ENCODE measurements at regions not wholly inside any gene's neighbourhood (a gene's known extent, or its start where the extent isn't known, plus 50 kb on each side); places are given as distances from the start of the nearest gene placed in this dataset.

DNA sequence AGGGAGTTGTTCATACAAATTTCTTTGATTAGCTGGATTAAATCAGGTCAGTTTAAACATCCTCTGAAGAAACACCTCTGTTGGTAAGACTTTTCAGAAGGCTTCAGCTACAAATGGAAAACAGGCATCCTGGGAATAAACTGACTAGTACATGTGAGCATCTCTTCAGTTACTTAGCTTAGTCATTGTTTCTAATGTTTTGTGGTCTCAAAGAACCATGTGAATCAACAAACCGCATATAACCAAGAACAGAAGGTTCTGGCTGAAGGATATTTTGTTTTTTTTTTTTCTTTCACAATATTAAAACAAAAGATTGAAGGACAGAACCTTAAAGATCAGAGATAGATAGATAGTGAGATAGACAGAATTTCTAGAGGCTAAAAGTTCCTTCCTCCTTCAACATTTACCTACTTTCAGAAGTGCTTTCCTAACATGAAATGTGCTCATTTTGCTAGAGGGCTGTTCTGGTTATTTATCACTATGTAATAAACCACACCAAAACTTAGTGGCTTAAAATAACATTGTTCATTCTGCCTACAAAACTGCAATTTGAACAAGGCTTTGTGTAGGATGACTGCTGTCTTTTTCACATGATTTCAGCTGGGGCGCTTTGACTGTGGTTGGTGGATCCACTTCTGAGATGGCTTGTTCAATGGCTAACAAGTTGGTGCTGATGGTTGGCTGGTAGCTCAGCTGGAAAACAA, 119.8 kb upstream of the PTGFR start (continued):
- TF ChIP-seq USF2 (CRISPR knock-in tag; IDR thresholded peaks at IDR 0.05) (no peak), NBN (IDR thresholded peaks at IDR 0.05; ENCODE audit: low read depth) (no peak)
- TF ChIP-seq, protein P1, sequence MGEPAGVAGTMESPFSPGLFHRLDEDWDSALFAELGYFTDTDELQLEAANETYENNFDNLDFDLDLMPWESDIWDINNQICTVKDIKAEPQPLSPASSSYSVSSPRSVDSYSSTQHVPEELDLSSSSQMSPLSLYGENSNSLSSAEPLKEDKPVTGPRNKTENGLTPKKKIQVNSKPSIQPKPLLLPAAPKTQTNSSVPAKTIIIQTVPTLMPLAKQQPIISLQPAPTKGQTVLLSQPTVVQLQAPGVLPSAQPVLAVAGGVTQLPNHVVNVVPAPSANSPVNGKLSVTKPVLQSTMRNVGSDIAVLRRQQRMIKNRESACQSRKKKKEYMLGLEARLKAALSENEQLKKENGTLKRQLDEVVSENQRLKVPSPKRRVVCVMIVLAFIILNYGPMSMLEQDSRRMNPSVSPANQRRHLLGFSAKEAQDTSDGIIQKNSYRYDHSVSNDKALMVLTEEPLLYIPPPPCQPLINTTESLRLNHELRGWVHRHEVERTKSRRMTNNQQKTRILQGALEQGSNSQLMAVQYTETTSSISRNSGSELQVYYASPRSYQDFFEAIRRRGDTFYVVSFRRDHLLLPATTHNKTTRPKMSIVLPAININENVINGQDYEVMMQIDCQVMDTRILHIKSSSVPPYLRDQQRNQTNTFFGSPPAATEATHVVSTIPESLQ (CRISPR knock-in tag; IDR thresholded peaks at IDR 0.05), result no peak

- no peak overlapping the region for H3K4me3 ChIP-seq
- POLR2A ChIA-PET, result no interaction called here
- in situ Hi-C loops (cut with MboI) (no loop called here), intact Hi-C loops (cut with micrococcal nuclease) (no loop called here)
- no peaks in the 10 kb centered on the region for H4K20me1 ChIP-seq (replicated peaks; ENCODE audit: control insufficient read depth, insufficient read depth, low read length)
- no peaks in the 10 kb centered on the region for H3K27me3 ChIP-seq (ENCODE audit: control insufficient read depth in 2 of 2, insufficient read depth in 2 of 2, low read length in 2 of 2)
- no peak overlapping the region for H3K4me2 ChIP-seq (ENCODE audit: insufficient read depth, low read length)
- whole genome bisulfite sequencing (ENCODE audit: insufficient coverage, low coverage, missing lambda C conversion rate), result 0% methylated on average over 1 of the region's 1 CpG
- H3K79me2 ChIP-seq (ENCODE audit: control insufficient read depth, insufficient read depth, low read length), result no peaks in the 10 kb centered on the region
- no peak overlapping the region for H2AFZ ChIP-seq (ENCODE audit: low read depth, low read length)
- no peak overlapping the region for H3K27ac ChIP-seq (ENCODE audit: extremely low read depth, low read depth, low read length)
- H3K9me1 ChIP-seq (ENCODE audit: control insufficient read depth, insufficient read depth, low read length), result no peaks in the 10 kb centered on the region
- H3K9ac ChIP-seq (ENCODE audit: insufficient read depth in 1 of 2, low read depth in 2 of 2, low read length in 2 of 2), result no peak overlapping the region
- no peaks in the 10 kb centered on the region for H3K9me3 ChIP-seq (replicated peaks; ENCODE audit: control insufficient read depth, insufficient read depth, low read depth, low read length)
- H3K36me3 ChIP-seq (ENCODE audit: control insufficient read depth, insufficient read depth, low read length), result no peaks in the 10 kb centered on the region
- FAIRE-seq, result no peak
- BruUV-seq (replicated peaks), result no TSS peak
- DNase-seq (ENCODE audit: extremely low read depth in 1 of 4, low spot score in 3 of 4), result no peak
- no peaks in the 10 kb centered on the region for H3K4me1 ChIP-seq (replicated peaks in 1 of 2; ENCODE audit: control insufficient read depth in 2 of 2, insufficient read depth in 2 of 2, low read length in 2 of 2)
- ATAC-seq, result no peak
- CTCF ChIA-PET (ENCODE audit: low intra/inter-chr PET ratio), result no interaction called here
- TF ChIP-seq MTA1 (IDR thresholded peaks at IDR 0.05; ENCODE audit: borderline replicate concordance) (no peak), CHD2 (IDR thresholded peaks at IDR 0.05; ENCODE audit: low read depth, low read length) (no peak), POLR2G (IDR thresholded peaks at IDR 0.05; ENCODE audit: low read depth, low read length) (no peak), MYNN (IDR thresholded peaks at IDR 0.05) (no peak), MYNN (CRISPR knock-in tag; IDR thresholded peaks at IDR 0.05) (no peak), SUPT5H (IDR thresholded peaks at IDR 0.05) (no peak), SETDB1 (IDR thresholded peaks at IDR 0.05; ENCODE audit: low read length) (no peak), FOXA1 (IDR thresholded peaks at IDR 0.05; ENCODE audit: borderline replicate concordance) (no peak), SAFB (IDR thresholded peaks at IDR 0.05; ENCODE audit: borderline replicate concordance, low read depth, low read length) (no peak), RBM15 (IDR thresholded peaks at IDR 0.05; ENCODE audit: insufficient read depth, low read length) (no peak), ZNF696 (CRISPR knock-in tag; conservative IDR thresholded peaks at IDR 0.05) (no peak), ILK (tag; IDR thresholded peaks at IDR 0.05; ENCODE audit: borderline replicate concordance, low read depth) (no peak), POLR2AphosphoS2 (IDR thresholded peaks at IDR 0.05; ENCODE audit: low read length) (no peak), ZNF197 (CRISPR knock-in tag; IDR thresholded peaks at IDR 0.05; ENCODE audit: low read depth) (no peak), CC2D1A (IDR thresholded peaks at IDR 0.05) (no peak), HNRNPH1 (optimal IDR thresholded peaks at IDR 0.05; ENCODE audit: low read depth, low read length) (no peak), ZBTB43 (CRISPR knock-in tag; IDR thresholded peaks at IDR 0.05) (no peak), ZC3H4 (CRISPR knock-in tag; IDR thresholded peaks at IDR 0.05; ENCODE audit: borderline replicate concordance) (no peak)
Observed at GRCh38 chr1:78373676-78374075, 117.1 kb upstream of the PTGFR start.

All from K562 (cell line).